ENCODE measurements at regions not wholly inside any gene's neighbourhood (a gene's known extent, or its start where the extent isn't known, plus 50 kb on each side); places are given as distances from the start of the nearest gene placed in this dataset.

DNA sequence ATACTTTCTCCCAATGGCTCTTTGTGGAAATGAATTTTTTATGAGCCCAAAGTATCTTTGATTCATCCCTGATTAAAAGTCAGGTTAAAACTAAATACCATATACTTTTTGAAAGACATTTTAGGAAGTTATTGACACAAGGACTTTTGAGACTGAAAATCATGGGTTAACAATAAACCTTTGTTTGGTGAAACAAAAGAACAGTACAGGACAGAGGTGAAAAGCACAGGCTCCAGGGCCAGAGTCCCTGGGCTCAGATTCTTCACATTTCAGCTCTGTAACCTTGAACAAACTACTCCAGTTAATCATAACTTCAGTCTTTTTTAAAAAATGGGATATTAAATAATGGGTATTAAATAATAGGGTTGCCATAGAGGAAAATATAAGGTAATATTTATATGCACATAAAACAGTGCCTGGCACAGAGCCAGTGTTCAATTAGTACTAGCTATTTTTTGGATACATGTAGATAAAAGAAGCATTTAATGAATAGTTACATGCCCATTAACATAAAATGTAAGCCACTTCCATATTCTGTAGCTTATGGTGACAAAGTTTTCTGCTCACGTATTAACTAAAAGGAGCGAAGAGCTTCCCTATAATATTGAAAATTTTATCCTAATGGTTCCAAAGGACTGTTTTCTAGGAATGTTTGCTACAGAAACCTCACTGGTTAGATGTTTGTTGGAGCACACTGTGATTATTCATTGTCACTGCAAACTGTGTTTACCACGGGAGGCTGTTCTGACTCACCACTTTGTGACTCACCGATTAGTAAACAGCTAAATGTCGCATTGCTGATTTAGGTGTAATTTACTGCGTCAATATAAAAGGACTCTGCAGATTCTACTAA is 255.4 kb downstream of the DAD1 start:
- no peak for DNase-seq

DNA sequence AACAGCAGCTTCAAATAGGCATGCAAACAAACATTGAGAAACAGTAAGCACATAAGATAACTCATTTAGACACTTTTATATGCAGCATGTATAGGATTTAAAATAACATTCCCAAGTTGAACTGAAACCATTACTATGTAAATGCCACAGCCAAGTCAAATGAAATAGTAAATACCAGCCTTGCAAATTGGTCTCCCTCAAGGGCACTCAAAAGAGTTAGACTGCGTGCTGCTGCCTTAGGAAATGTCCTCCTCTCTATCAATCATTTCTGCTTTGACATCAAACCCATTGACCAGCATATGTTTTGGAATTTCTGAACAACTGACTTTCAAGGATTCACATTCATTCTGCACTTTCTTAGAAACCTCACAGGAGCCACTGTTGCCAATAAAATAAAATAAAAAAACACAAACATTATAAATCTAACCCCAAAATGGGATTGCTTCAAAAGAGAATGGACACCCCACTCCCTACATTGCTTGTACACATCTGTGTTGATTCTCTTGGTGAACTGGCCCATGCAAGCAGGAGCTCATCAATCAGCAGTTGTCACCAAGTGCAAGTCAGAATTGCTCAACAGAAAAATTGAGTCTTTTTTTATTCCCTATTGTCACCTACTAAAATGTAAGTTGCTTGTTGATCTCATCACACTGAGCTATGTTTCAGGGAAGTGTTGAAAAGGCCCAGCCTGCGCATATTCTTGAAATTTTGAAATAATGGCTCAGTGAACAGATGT is 256.2 kb downstream of the DAD1 start:
- no peak for DNase-seq

- no peak for DNase-seq
Measured at GRCh38 chr14:22329371-22329770, 259.7 kb downstream of the DAD1 start.

DNA sequence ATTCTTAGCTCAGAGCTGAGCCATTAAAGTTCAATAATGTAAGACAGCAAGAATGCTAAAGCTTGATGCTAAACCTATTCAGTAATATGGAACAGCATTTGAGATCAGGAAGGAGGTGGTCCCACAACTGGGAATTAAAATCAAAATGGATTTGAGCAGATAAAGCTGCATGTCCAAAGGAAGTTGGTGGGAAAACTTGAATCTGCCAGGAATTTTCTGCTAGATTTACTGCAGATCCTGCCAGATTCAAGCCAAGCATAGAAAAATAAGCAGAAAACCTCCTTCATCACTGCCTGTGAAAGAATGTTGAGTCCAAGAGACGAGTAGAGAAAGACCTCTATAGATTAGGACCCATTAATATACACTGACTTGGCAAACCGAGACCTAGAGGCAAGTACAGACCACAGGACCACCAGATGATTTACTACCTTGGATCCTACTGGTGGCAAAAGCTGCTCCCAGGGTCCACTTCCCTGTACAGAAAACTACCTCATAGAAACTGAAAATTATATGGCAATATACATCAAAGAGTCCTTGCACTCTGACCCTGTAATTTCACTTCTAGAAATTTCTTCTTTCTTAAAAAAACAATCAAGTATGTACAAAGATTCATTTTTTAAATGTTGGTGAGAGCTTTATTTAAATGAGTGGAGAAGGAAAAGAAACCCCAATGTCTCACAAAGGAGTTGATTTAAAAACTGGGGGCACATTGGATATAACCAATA is 263.2 kb downstream of the DAD1 start:
- no peak for DNase-seq

DNA sequence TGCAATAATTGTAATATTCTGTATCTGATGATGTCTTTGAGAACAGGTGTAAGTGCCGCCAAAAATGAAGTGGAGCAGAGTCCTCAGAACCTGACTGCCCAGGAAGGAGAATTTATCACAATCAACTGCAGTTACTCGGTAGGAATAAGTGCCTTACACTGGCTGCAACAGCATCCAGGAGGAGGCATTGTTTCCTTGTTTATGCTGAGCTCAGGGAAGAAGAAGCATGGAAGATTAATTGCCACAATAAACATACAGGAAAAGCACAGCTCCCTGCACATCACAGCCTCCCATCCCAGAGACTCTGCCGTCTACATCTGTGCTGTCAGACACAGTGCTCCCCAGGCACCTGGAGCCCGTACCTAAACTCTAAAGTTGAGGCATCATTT is 268.7 kb downstream of the DAD1 start:
- DNase-seq: no peak

DNA sequence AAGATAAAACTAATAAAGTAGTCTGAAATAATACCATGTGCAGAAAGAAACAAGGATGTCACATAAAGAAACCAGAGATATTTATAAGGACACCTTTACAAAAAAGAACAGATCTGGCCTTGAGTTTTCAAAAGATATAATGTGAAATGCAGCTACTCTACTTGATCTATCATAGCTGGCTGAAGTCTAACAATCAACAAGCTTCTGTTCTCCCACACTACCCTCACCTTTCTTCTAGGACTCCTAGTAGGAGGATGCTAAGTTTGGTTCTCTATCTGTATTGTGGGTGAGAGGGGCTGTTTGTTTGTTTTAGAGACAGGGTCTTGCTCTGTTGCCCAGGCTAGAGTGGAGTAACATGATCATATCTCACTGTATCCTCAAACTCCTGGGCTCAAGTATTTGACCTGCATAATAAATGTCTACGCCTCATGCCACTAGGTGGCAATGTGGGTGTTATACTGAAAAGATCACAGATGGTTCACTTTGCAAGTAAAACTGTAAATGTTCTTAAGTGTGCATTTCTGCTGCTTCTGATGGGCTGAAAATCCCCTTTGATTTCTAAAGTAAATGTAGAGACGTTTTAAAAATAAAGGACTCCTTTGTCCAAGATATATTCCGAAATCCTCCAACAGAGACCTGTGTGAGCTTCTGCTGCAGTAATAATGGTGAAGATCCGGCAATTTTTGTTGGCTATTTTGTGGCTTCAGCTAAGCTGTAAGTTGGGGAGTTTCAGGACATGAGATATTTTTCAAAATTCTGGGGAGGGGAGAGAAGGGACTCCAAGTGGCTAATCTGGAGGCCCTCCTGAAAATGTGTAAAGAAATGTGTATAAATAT is 269.3 kb downstream of the DAD1 start:
- peak; percentile 4 for DNase-seq

- DNase-seq: no peak
Measured at GRCh38 chr14:22318951-22319350, 270.1 kb downstream of the DAD1 start.

DNA sequence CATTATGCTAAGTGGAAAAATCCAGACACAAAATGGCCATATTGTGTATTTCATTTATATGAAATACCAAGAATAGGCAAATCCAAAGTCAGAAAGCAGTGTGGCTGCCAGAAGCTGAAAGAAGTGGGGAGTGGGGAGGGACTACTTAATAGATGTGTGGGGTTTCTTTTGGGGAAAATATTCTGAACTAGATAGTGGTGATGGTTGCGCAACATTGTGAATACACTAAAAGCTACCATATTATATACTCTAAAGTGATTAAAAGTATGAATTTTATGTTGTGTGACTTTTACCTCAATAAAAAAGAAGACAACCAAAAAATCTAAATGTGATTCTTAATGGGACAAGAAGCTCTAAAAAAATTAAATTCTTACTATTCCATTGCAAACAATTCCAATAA is 272.6 kb downstream of the DAD1 start:
- DNase-seq: no peak

DNA sequence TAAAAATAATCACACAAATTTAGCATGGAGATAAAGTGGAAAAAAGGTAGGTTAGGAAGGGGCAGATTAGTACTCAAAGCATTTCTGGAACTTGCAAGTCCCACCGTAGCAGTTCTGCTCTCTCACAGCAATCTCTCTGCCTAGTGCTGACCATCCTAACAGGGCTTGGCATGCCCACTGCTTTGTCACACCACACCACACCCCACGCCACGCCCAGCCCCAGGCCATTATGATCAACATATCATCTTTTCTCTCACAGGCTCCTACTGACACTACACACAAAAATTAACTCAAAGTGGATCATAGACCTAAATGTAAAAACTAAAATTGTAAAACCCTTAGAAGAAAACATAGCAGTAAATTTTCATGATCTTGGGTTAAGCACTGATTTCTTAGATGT is 273.7 kb downstream of the DAD1 start:
- DNase-seq: no peak

DNA sequence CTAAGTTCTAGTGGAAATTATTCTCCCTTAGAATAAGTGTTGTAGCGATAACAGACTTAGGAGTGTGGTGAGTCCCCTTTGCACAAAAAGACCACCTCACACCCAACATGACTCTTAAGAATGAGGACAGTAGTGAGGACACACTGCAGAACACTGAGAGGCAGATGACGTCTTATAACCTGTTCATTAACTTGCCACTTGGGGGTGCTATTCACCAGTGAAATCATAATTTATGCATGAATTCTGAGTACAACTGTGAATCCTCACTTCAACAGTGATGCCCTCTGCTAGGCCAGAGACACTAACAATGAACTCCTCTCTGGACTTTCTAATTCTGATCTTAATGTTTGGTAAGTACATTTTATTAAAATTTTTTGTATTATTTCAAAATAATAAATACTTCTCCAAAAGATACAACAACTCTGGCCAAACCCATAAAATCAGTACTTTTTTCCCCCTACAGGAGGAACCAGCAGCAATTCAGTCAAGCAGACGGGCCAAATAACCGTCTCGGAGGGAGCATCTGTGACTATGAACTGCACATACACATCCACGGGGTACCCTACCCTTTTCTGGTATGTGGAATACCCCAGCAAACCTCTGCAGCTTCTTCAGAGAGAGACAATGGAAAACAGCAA is 274.7 kb downstream of the DAD1 start:
- no peak for DNase-seq

DNA sequence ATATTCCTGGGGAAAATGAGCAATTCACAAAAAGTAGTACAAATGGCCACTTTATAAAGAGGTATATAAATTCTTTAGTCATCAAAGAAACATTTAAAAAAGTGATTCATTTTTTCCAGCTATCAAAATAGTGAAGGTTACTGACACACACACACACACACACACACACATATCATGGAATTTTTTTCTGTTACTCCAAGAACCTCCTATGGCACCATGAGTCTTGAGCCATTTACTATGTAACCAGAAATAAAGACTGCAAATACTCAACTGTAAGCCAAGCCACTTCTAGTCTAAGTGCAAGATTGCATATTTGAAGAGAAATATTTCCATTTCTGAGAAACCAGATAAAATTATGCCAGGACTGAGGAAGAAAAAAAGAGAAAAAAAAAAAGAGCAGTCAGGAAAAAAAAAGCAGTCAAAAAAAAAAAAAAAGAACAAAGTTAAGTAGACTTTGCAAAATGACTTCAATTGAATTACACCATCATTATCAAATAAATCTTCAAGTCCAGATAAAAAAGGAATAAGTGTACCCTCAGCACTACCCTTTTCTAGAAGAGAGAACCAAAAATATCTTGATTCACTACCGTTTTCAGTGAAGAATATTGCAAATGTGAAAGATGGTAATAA is 275.7 kb downstream of the DAD1 start:
- DNase-seq: no peak

GRCh38 chr14:22311636-22312035 is 277.4 kb downstream of the DAD1 start:
- DNase-seq: no peak

DNA sequence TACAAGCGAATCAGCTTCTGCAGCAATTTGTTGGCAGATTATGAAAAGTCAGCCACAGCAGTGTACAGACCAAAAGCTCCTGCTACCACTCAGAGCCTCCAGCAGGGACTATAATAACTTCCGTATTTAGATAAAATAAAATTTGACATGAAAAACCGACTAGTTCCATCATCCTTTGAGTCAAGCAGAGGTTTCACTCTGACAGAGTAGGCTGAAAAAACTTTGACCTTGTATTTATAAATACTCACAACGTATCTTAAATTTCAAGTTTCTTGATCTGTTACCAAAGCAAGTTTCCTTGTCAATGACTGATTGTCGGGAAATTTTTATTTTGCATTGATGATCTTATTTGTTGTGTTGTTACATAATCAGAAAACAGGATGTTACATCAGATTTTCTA is 283.4 kb downstream of the DAD1 start:
- no peak for DNase-seq

DNA sequence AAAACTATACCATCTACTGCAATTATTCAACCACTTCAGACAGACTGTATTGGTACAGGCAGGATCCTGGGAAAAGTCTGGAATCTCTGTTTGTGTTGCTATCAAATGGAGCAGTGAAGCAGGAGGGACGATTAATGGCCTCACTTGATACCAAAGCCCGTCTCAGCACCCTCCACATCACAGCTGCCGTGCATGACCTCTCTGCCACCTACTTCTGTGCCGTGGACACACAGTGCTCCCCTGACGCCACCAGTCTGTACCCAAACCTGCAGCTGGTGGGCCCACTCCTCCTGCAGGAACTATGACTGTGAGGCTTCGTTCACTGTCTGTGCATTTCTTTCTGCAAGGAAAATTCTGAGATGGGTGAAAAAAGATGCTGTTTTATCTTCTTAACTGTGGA is 284.7 kb downstream of the DAD1 start:
- DNase-seq: no peak

GRCh38 chr14:22303589-22304195 is 285.3 kb downstream of the DAD1 start:
- no peak for DNase-seq

DNA sequence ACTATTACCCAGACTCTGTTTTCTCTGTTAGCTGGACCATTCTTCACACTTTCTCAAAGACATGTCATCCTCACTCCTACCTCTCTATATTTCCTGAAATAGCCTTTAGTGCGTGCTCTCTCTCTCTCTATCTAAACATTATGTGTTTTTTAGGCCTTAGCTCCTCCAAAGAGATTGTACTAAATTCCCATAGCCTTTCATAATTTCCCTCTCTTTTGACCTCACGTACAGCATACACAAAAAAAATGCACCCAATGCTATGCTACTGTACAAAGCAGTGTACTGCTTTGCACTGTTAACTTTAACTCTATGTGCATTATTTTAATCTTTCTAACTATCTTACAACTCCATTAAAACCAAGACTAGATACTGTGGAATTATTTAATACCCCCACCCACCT is 288.4 kb downstream of the DAD1 start:
- no peak for DNase-seq

DNA sequence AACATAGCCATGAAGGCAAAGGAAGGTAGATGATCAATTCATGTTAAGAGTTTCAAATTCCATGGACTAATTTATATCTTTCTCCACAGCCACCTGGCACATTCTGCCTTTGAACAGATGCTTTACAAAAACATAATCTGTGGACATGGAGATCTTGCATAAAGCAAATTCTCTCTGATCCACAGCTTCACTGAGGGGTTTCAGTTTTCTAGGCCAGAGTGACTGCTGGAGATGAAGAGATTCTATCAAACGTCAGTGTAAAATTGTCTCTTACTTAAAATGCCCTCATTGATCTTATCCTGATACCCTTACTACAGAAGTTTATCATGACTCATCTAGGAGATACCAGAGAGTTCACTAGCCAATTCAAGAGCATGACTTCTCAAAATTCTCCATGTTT is 291.6 kb downstream of the DAD1 start:
- DNase-seq: no peak

DNA sequence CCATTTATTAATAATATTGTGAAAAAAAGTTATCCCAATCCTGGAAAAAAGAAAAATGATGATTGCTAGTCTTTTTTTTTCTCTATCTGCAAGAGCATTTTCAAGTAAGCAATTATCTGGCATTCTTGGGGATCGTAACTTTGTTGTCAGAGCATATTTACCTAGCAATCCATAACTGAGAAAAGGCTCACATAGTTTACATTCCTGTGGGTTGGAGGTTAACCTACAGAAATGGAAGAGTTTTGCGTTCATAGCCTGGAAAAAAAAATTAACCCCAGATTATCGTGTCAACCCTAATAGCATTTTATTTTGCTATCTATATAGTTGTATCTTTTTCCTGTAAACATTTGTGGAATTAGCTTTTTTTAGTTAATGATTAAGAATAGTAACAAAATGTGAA is 292.3 kb downstream of the DAD1 start:
- DNase-seq: no peak

DNA sequence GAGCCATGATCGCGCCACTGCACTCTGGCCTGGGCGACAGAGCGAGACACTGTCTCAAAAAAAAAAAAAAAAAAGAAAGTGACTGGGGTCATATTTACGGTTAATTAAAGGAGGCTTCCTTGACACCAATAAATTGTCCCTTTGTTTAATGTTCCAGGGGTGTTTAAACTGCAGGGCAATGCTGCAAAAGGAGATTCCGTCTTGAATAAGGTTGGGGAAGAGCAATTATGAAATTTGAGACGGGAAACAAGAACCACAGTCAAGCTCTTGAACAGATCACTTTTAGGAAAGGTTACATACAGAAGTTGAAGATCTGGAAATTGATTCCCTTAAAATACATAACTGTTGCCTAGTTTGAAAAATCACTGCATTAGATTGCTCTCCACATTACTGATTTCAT is 292.9 kb downstream of the DAD1 start:
- no peak for DNase-seq

GRCh38 chr14:22291406-22291805 is 297.6 kb downstream of the DAD1 start:
- no peak for DNase-seq

GRCh38 chr14:22289570-22289969 is 299.5 kb downstream of the DAD1 start:
- no peak for DNase-seq

All from stimulated activated CD4-positive, alpha-beta T cell treated with anti-CD3 and anti-CD28 coated beads, Interleukin-15, amount 100 ng/mL, for 24 hours (primary cell).